ENCODE measurements at regions not wholly inside any gene's neighbourhood (a gene's known extent, or its start where the extent isn't known, plus 50 kb on each side); places are given as distances from the start of the nearest gene placed in this dataset.

DNA sequence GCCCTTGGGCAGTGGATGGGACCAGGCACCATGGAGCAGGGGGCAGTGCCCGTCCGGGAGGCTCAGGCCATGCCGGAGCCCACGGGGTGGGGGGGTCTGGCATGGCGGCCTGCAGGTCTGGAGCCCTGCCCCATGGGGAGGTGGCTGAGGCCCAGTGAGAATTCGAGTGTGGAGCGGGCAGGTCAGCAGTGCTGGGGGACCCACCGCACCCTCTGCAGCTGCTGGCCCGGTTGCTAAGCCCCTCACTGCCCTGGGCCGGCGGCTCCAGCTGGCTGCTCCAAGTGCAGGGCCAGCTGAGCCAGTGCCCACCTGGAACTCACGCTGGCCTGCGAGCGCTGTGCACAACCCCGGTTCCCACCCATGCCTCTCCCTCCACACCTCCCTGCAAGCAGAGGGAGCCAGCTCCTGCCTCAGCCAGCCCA is 1157.9 kb upstream of the ADGRL3 start:
- Histone ChIP-seq H4K20me1 (ENCODE audit: low read length) (no peaks in the 10 kb centered on the region), H3K27ac (ENCODE audit: low read length) (no peak overlapping the region), H3K9me3 (ENCODE audit: low read length) (no peaks in the 10 kb centered on the region), H3K4me3 (ENCODE audit: low read length) (no peak overlapping the region), H3K9me2 (replicated peaks; ENCODE audit: low read length) (no peaks in the 10 kb centered on the region), H3K4me1 (ENCODE audit: insufficient read depth, low read length) (no peaks in the 10 kb centered on the region), H3K79me2 (ENCODE audit: low read length) (no peaks in the 10 kb centered on the region), H3K36me3 (ENCODE audit: low read depth, low read length) (no peaks in the 10 kb centered on the region), H2AFZ (ENCODE audit: low read length) (no peak overlapping the region), H3F3A (ENCODE audit: low read length, unreplicated experiment) (no peaks in the 10 kb centered on the region), H3K9ac (ENCODE audit: low read length) (no peak overlapping the region), H3K27me3 (ENCODE audit: low read length) (no peaks in the 10 kb centered on the region), H3K4me2 (ENCODE audit: low read length) (no peak overlapping the region)
- intact Hi-C loops (cut with micrococcal nuclease) = no loop called here
- no peak for ATAC-seq
- ChIA-PET CTCF (no interaction called here), POLR2A (ENCODE audit: unreplicated experiment) (no interaction called here)
- no TSS peak for BruUV-seq (replicated peaks)
- TF ChIP-seq EZH2phosphoT487 (IDR thresholded peaks at IDR 0.05; ENCODE audit: borderline replicate concordance, low read length) (no peak), EZH2 (IDR thresholded peaks at IDR 0.05; ENCODE audit: low read length, unreplicated experiment) (no peak)
- TF ChIP-seq, protein P1, sequence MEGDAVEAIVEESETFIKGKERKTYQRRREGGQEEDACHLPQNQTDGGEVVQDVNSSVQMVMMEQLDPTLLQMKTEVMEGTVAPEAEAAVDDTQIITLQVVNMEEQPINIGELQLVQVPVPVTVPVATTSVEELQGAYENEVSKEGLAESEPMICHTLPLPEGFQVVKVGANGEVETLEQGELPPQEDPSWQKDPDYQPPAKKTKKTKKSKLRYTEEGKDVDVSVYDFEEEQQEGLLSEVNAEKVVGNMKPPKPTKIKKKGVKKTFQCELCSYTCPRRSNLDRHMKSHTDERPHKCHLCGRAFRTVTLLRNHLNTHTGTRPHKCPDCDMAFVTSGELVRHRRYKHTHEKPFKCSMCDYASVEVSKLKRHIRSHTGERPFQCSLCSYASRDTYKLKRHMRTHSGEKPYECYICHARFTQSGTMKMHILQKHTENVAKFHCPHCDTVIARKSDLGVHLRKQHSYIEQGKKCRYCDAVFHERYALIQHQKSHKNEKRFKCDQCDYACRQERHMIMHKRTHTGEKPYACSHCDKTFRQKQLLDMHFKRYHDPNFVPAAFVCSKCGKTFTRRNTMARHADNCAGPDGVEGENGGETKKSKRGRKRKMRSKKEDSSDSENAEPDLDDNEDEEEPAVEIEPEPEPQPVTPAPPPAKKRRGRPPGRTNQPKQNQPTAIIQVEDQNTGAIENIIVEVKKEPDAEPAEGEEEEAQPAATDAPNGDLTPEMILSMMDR (conservative IDR thresholded peaks at IDR 0.05; ENCODE audit: low read depth, low read length) = no peak
- no peak for DNase-seq

DNA sequence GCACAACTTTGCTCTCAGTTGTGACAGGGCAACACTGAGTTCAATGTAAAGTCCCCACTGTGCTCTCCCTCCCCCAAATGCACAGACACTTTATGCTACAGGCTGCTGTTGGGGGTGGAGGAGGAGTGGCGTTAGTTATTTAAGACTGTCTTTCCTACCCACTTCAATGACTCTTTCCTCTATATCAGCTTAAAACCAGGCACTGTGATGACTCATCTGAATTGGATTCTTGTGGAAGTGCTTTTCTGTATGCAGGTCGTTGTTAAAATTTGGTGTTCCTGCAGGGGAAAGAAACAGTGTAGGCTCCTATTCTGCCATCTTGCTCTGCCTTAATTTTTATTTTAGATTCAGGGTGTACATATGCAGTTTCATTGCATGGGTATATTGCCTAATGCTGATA is 1157.2 kb upstream of the ADGRL3 start:
- TF ChIP-seq EZH2phosphoT487 (IDR thresholded peaks at IDR 0.05; ENCODE audit: borderline replicate concordance, low read length) = no peak
- TF ChIP-seq EZH2 (IDR thresholded peaks at IDR 0.05; ENCODE audit: low read length, unreplicated experiment) = no peak
- TF ChIP-seq, protein P1 (conservative IDR thresholded peaks at IDR 0.05; ENCODE audit: low read depth, low read length) = no peak
- Histone ChIP-seq H3K4me3 (ENCODE audit: low read length) (no peak overlapping the region), H3K27me3 (ENCODE audit: low read length) (no peaks in the 10 kb centered on the region), H2AFZ (ENCODE audit: low read length) (0 out of 2 replicates have a peak overlapping the region, but pooled peaks have one; percentile 4), H3K79me2 (ENCODE audit: low read length) (no peaks in the 10 kb centered on the region), H3K4me1 (ENCODE audit: insufficient read depth, low read length) (no peaks in the 10 kb centered on the region), H3K4me2 (ENCODE audit: low read length) (no peak overlapping the region), H3F3A (ENCODE audit: low read length, unreplicated experiment) (no peaks in the 10 kb centered on the region), H3K27ac (ENCODE audit: low read length) (no peak overlapping the region), H4K20me1 (ENCODE audit: low read length) (no peaks in the 10 kb centered on the region), H3K9me3 (ENCODE audit: low read length) (no peaks in the 10 kb centered on the region), H3K9me2 (replicated peaks; ENCODE audit: low read length) (no peaks in the 10 kb centered on the region), H3K9ac (ENCODE audit: low read length) (no peak overlapping the region), H3K36me3 (ENCODE audit: low read depth, low read length) (no peaks in the 10 kb centered on the region)
- DNase-seq = peak; percentile 52
- POLR2A ChIA-PET (ENCODE audit: unreplicated experiment) = no interaction called here
- peak; percentile 93 for ATAC-seq
- CTCF ChIA-PET = no interaction called here
- no TSS peak for BruUV-seq (replicated peaks)
- intact Hi-C loops (cut with micrococcal nuclease) = no loop called here

DNA sequence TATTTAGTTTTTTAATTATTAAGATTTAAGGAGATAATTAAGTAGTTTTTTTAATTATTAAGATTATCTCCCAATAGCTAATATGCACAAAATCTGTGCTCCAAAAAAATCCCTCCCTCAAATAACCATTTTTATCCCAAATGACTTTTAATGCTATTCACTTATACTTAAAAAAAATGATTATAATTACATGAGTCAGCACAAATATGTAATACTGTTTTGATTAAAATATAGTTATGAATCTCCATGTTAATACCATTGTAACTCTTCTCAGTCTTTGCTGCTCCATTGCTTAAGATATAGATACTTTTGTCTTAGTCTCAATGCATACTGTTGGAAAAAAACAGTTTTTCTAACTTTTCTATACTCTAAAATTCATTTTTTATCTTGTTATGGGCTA is 1121.1 kb upstream of the ADGRL3 start:
- Histone ChIP-seq H3F3A (ENCODE audit: low read length, unreplicated experiment) (no peaks in the 10 kb centered on the region), H3K36me3 (ENCODE audit: low read depth, low read length) (no peaks in the 10 kb centered on the region), H4K20me1 (ENCODE audit: low read length) (no peaks in the 10 kb centered on the region), H3K27ac (ENCODE audit: low read length) (no peak overlapping the region), H2AFZ (ENCODE audit: low read length) (no peak overlapping the region), H3K79me2 (ENCODE audit: low read length) (no peaks in the 10 kb centered on the region), H3K9me2 (replicated peaks; ENCODE audit: low read length) (no peaks in the 10 kb centered on the region), H3K4me2 (ENCODE audit: low read length) (no peak overlapping the region), H3K9me3 (ENCODE audit: low read length) (no peaks in the 10 kb centered on the region), H3K9ac (ENCODE audit: low read length) (no peak overlapping the region), H3K27me3 (ENCODE audit: low read length) (no peaks in the 10 kb centered on the region), H3K4me3 (ENCODE audit: low read length) (no peak overlapping the region), H3K4me1 (ENCODE audit: insufficient read depth, low read length) (no peaks in the 10 kb centered on the region)
- no peak for TF ChIP-seq EZH2 (IDR thresholded peaks at IDR 0.05; ENCODE audit: low read length, unreplicated experiment)
- no peak for TF ChIP-seq EZH2phosphoT487 (IDR thresholded peaks at IDR 0.05; ENCODE audit: borderline replicate concordance, low read length)
- TF ChIP-seq, protein P1 (conservative IDR thresholded peaks at IDR 0.05; ENCODE audit: low read depth, low read length) = no peak
- BruUV-seq (replicated peaks) = no TSS peak
- ChIA-PET CTCF (no interaction called here), POLR2A (ENCODE audit: unreplicated experiment) (no interaction called here)
- DNase-seq (no peak), ATAC-seq (no peak)
- intact Hi-C loops (cut with micrococcal nuclease) = no loop called here

Measured in PC-3 (cell line).